SK-N-MC (cell line): ENCODE measurements at regions not wholly inside any gene's neighbourhood (a gene's known extent, or its start where the extent isn't known, plus 50 kb on each side); places are given as distances from the start of the nearest gene placed in this dataset.
"Not testable (repeated sequence)": the region's sequence is repeated elsewhere in the genome, so short reads cannot be mapped to it uniquely, and the experiment has no call there.

Experiments used
- EZH2 ChIP-seq: fragments of 200-600 bp; sonication (generic); IDR thresholded peaks from one replicate; pipeline ENCODE4 v1.6.1; 2017; ENCODE audit warnings: antibody characterized with exemption
- FOXP2 ChIP-seq: optimal IDR thresholded peaks from 2 replicates; pipeline ENCODE3; 2011; ENCODE audit warnings: mild to moderate bottlenecking, moderate library complexity; ENCODE audit not compliant: insufficient read depth; ENCODE audit errors: extremely low read length, control extremely low read depth
- POLR2AphosphoS5 ChIP-seq: IDR thresholded peaks from 2 replicates; pipeline ENCODE4 v1.6.1; 2012; ENCODE audit warnings: mild to moderate bottlenecking, low read depth, low read length, borderline replicate concordance

DNA sequence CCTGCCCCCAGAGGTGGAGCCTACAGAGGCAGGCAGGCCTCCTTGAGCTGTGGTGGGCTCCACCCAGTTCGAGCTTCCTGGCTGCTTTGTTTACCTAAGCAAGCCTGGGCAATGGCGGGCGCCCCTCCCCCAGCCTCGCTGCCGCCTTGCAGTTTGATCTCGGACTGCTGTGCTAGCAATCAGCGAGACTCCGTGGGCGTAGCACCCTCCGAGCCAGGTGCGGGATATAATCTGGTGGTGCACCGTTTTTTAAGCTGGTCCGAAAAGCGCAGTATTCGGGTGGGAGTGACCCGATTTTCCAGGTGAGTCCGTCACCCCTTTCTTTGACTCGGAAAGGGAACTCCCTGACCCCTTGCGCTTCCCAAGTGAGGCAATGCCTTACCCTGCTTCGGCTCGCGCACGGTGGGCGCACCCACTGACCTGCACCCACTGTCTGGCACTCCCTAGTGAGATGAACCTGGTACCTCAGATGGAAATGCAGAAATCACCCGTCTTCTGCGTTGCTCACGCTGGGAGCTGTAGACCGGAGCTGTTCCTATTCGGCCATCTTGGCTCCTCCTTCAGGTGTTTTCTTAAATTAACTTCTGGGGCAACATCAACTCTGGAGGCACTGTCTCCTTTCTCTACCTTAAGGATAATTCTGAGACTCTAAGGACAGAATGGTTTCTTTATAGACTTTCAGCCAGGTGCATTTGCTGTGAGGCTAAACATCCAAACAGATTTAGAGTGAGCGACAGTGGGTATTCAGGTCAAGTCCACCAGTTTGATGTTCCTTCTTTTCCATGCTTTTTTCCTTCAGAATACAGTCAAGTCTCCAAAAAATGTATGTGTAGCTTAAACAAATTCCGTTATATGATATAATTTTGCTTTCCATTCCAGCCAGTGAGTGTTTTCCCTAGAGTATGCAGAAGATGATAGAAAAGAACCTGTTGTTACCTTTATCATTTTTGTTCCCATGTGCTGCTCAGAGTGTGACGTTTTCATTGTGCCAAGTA, 170.8 kb downstream of the KCNRG start:
- TF ChIP-seq POLR2AphosphoS5, EZH2, FOXP2: not testable (repeated sequence)
